Activated CD8-positive, alpha-beta T cell treated with anti-CD3 and anti-CD28 coated beads, Interleukin-2, amount 10 ng/mL, durations not matched to agents 7 days and 5 days (primary cell): ENCODE measurements at regions not wholly inside any gene's neighbourhood (a gene's known extent, or its start where the extent isn't known, plus 50 kb on each side); places are given as distances from the start of the nearest gene placed in this dataset.
A peak's percentile ranks its signal among the peaks of the same experiment; 100 is the strongest.

Source experiments
- ATAC-seq: fragments of 150-1000 bp; cut with Tn5 transposase; one replicate; pipeline ENCODE4 v1.10.0; 2021; ENCODE audit warnings: moderate library complexity
- CTCF ChIA-PET: fragments of 350-600 bp; sonication (Branson Sonifier 250); formaldehyde crosslinking; loops from one replicate; lab custom pipeline; 2021; ENCODE audit warnings: antibody characterized with exemption; lab: Charles Lee
- POLR2A ChIA-PET: fragments of 350-600 bp; sonication (Branson Sonifier 250); formaldehyde crosslinking; loops from one replicate; lab custom pipeline; 2021; ENCODE audit warnings: antibody characterized with exemption; lab: Charles Lee
- DNase-seq: peaks from one replicate; pipeline ENCODE4 v3.0.0-alpha.2; 2020
- H3K27ac Mint-ChIP-seq: one replicate; pipeline ENCODE4 v1.8.0; 2021; ENCODE audit warnings: mild to moderate bottlenecking, mixed read lengths
- H3K27me3 Mint-ChIP-seq: one replicate; pipeline ENCODE4 v1.8.0; 2021; ENCODE audit warnings: low read depth, mixed read lengths
- H3K36me3 Mint-ChIP-seq: one replicate; pipeline ENCODE4 v1.8.0; 2021; ENCODE audit warnings: low read depth, mixed read lengths
- H3K4me1 Mint-ChIP-seq: one replicate; pipeline ENCODE4 v1.8.0; 2021; ENCODE audit warnings: low read depth, mixed read lengths
- H3K4me3 Mint-ChIP-seq: one replicate; pipeline ENCODE4 v1.8.0; 2021; ENCODE audit warnings: mild to moderate bottlenecking, mixed read lengths
- H3K9me3 Mint-ChIP-seq: one replicate; pipeline ENCODE4 v1.8.0; 2022; ENCODE audit warnings: mixed read lengths; ENCODE audit not compliant: insufficient read depth

DNA sequence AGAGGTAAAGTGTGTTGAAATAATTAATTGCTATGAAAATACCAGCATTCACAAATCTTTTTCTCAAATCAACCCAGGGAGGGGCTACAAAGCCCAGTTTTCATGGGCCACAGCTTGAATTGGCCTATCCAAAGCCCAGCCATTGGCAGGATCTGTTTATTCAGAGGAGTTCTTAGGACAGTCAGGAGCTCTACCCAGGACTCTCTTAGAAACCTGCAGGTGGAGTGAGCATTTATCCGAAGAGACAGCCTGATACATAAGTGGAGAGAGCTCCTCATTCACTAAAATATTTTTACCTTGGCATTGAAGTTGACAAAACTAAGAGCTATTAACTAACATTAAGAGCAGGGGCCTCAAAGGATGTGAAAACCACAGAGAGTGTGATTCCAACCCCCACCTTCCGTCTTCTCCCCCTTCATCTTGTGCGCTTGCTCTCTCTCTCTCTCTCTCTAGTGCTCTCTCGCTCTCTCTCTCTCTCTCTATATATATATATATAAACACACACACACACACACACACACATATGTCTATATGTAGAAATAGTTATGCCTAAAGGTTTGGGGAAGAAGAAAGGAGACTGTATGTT lies 315.5 kb downstream of the SNAPC1 start:
- H3K4me3 Mint-ChIP-seq: no peak overlapping the region
- ChIA-PET POLR2A (no interaction called here), CTCF (interaction anchor here (0.6 to 1.3 kb wide), 3 partner anchors 40 to 49 kb away, joined by 3 to 5 read pairs (median 3); no protein-coding TSS in a partner anchor)
- peak; percentile 42 for ATAC-seq
- H3K27me3 Mint-ChIP-seq: no peaks in the 10 kb centered on the region
- H3K27ac Mint-ChIP-seq: no peak overlapping the region
- no peaks in the 10 kb centered on the region for H3K36me3 Mint-ChIP-seq
- no peaks in the 10 kb centered on the region for H3K9me3 Mint-ChIP-seq
- peaks cover 21% of the 10 kb centered on the region for H3K4me1 Mint-ChIP-seq
- peak; percentile 46 for DNase-seq

GRCh38 chr14:62079038-62079437 lies 316.8 kb downstream of the SNAPC1 start:
- H3K27ac Mint-ChIP-seq: no peak overlapping the region
- ATAC-seq (no peak), DNase-seq (no peak)
- H3K4me1 Mint-ChIP-seq: peaks cover 21% of the 10 kb centered on the region
- ChIA-PET CTCF (no interaction called here), POLR2A (no interaction called here)
- H3K36me3 Mint-ChIP-seq: no peaks in the 10 kb centered on the region
- no peaks in the 10 kb centered on the region for H3K27me3 Mint-ChIP-seq
- no peaks in the 10 kb centered on the region for H3K9me3 Mint-ChIP-seq
- no peak overlapping the region for H3K4me3 Mint-ChIP-seq

- H3K36me3 Mint-ChIP-seq: no peaks in the 10 kb centered on the region
These were observed 318.9 kb downstream of the SNAPC1 start for GRCh38 chr14:62081012-62081612.

GRCh38 chr14:62081951-62082350 lies 319.7 kb downstream of the SNAPC1 start:
- Mint-ChIP-seq H3K4me3 (no peak overlapping the region), H3K27ac (no peak overlapping the region), H3K9me3 (no peaks in the 10 kb centered on the region), H3K4me1 (peaks cover 17% of the 10 kb centered on the region), H3K27me3 (no peaks in the 10 kb centered on the region), H3K36me3 (no peaks in the 10 kb centered on the region)
- no peak for DNase-seq
- ChIA-PET CTCF (no interaction called here), POLR2A (no interaction called here)
- no peak for ATAC-seq

More at GRCh38 chr14:62081012-62081612, 318.9 kb downstream of the SNAPC1 start:
- POLR2A ChIA-PET: no interaction called here
- CTCF ChIA-PET: no interaction called here
- H3K4me3 Mint-ChIP-seq: no peak overlapping the region
- no peak for DNase-seq
- peaks cover 21% of the 10 kb centered on the region for H3K4me1 Mint-ChIP-seq
- no peak for ATAC-seq
- H3K9me3 Mint-ChIP-seq: no peaks in the 10 kb centered on the region
- no peak overlapping the region for H3K27ac Mint-ChIP-seq
- H3K27me3 Mint-ChIP-seq: no peaks in the 10 kb centered on the region

DNA sequence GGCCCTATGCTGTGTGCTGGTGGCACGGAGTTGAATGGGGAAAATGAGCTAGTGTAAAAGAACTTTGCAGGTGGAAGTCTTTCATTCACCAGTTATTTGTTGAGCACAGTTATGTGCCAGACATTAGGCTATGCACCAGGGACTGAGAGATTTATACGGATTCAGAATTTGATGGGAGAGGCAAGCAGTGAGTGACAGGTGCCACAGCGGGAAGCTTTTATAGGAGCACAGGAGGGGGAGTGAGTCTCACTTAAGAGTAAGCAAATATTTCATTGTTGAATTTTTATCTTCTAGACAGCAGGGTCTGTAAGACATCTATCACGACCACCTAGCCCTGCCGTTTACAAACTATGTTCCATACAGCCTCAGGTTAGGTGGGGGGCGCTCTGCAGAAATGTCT lies 320.6 kb downstream of the SNAPC1 start:
- Mint-ChIP-seq H3K9me3 (no peaks in the 10 kb centered on the region), H3K36me3 (no peaks in the 10 kb centered on the region), H3K4me1 (peaks cover 9% of the 10 kb centered on the region), H3K4me3 (no peak overlapping the region), H3K27me3 (no peaks in the 10 kb centered on the region), H3K27ac (no peak overlapping the region)
- ATAC-seq: no peak
- DNase-seq: no peak
- ChIA-PET CTCF (no interaction called here), POLR2A (no interaction called here)

DNA sequence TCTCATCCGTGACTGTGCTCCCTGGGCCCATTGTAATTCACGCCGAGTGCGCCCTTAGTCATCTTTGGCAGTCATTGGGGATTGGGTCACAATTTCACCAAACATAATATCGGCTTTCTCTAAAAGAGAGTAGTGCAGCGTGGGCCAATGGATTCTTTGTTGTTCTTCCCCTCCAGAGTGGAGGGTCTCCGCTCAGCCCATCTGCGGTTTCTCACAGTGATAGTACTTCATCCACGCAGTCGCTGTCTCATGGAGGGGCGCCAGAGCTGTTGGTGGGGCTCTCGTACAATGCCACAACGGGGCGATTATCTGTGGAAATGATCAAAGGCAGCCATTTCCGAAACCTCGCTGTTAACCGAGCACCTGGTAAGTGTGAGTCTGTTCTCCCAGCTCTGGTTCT lies 321.8 kb downstream of the SNAPC1 start:
- POLR2A ChIA-PET: no interaction called here
- no peaks in the 10 kb centered on the region for H3K9me3 Mint-ChIP-seq
- H3K27me3 Mint-ChIP-seq: no peaks in the 10 kb centered on the region
- H3K4me3 Mint-ChIP-seq: no peak overlapping the region
- H3K27ac Mint-ChIP-seq: no peak overlapping the region
- DNase-seq: no peak
- CTCF ChIA-PET: no interaction called here
- ATAC-seq: no peak
- no peaks in the 10 kb centered on the region for H3K36me3 Mint-ChIP-seq
- peaks cover 3% of the 10 kb centered on the region for H3K4me1 Mint-ChIP-seq

- no peak overlapping the region for H3K4me3 Mint-ChIP-seq
- ChIA-PET CTCF (no interaction called here), POLR2A (no interaction called here)
- DNase-seq (no peak), ATAC-seq (no peak)
- no peaks in the 10 kb centered on the region for H3K9me3 Mint-ChIP-seq
- H3K27me3 Mint-ChIP-seq: peaks cover 10% of the 10 kb centered on the region
- H3K4me1 Mint-ChIP-seq: no peaks in the 10 kb centered on the region
- no peak overlapping the region for H3K27ac Mint-ChIP-seq
- H3K36me3 Mint-ChIP-seq: no peaks in the 10 kb centered on the region
These were observed 325.0 kb downstream of the SNAPC1 start for GRCh38 chr14:62087191-62087590.

- H3K27ac Mint-ChIP-seq: no peak overlapping the region
- peaks cover 16% of the 10 kb centered on the region for H3K27me3 Mint-ChIP-seq
- no peaks in the 10 kb centered on the region for H3K4me1 Mint-ChIP-seq
- H3K9me3 Mint-ChIP-seq: no peaks in the 10 kb centered on the region
- ChIA-PET POLR2A (no interaction called here), CTCF (interaction anchor here (0.9 kb wide), 1 partner anchor 33 kb away, joined by 3 read pairs; no protein-coding TSS in a partner anchor)
- ATAC-seq: no peak
- no peak for DNase-seq
- no peak overlapping the region for H3K4me3 Mint-ChIP-seq
- H3K36me3 Mint-ChIP-seq: no peaks in the 10 kb centered on the region
These were observed 331.5 kb downstream of the SNAPC1 start for GRCh38 chr14:62093736-62094135.

DNA sequence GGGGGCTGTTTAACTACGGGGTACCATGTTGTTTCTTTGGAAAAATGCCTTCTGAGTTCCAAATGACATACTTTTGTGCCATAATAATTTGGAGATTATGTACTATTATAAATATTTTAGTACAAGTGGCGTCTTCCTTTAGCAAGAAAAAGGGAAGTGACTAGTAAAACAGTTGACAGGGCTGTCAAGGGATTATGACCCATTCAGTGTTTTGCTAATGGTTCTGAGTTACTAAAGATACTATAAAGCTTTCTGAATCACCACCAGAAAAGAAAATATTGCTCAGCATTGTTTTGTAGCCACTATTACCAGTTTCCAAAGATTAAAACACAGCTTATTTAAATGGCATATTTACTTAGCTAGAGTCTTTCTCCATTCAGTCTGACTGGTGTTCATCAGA lies 334.9 kb downstream of the SNAPC1 start:
- H3K36me3 Mint-ChIP-seq: no peaks in the 10 kb centered on the region
- peaks cover 24% of the 10 kb centered on the region for H3K27me3 Mint-ChIP-seq
- no peak overlapping the region for H3K27ac Mint-ChIP-seq
- H3K9me3 Mint-ChIP-seq: no peaks in the 10 kb centered on the region
- CTCF ChIA-PET: no interaction called here
- ATAC-seq (no peak), DNase-seq (no peak)
- POLR2A ChIA-PET: no interaction called here
- no peak overlapping the region for H3K4me3 Mint-ChIP-seq
- H3K4me1 Mint-ChIP-seq: no peaks in the 10 kb centered on the region

DNA sequence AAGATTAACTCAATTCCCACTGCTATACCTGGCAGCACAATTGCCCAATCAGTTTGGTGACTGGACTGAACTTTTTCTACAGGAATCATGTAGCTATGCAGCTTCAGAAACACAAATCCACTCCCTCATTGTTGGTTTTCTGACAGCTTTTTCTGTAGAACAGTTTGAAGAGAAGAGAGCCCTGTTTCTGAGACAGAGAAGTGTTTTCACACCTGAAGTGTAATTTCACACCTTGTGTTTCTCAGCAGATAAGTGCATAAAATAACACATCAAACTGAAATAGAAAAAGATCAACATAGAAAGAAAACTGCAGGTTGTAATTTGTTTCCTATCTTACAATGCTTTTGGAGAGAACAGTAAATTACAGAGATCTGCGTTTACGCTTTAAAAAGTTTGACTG lies 335.6 kb downstream of the SNAPC1 start:
- DNase-seq: no peak
- ChIA-PET CTCF (interaction anchor here (1.2 kb wide), 1 partner anchor 29 kb away, joined by 3 read pairs; no protein-coding TSS in a partner anchor), POLR2A (no interaction called here)
- ATAC-seq: no peak
- no peak overlapping the region for H3K27ac Mint-ChIP-seq
- H3K36me3 Mint-ChIP-seq: no peaks in the 10 kb centered on the region
- no peak overlapping the region for H3K4me3 Mint-ChIP-seq
- H3K4me1 Mint-ChIP-seq: no peaks in the 10 kb centered on the region
- peaks cover 22% of the 10 kb centered on the region for H3K27me3 Mint-ChIP-seq
- H3K9me3 Mint-ChIP-seq: no peaks in the 10 kb centered on the region

DNA sequence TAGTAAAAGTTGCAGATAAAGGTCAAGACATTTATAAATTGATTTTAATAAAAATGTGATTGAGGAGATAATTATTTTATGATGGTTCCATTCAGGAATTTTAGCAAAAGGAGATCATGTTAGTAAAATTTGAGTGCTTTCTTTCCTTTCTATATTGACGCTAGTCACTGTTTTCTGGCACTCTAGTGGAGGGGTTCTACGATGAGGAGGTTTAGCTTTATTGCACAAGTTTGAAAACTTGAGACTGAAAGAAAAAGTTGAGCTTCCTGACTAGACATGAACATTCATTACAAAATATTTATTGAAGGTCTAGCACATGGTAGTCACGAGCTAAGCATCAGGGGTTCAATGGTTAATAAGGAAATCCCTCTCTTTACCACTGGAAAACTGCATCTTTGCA lies 336.1 kb downstream of the SNAPC1 start:
- H3K4me1 Mint-ChIP-seq: no peaks in the 10 kb centered on the region

DNA sequence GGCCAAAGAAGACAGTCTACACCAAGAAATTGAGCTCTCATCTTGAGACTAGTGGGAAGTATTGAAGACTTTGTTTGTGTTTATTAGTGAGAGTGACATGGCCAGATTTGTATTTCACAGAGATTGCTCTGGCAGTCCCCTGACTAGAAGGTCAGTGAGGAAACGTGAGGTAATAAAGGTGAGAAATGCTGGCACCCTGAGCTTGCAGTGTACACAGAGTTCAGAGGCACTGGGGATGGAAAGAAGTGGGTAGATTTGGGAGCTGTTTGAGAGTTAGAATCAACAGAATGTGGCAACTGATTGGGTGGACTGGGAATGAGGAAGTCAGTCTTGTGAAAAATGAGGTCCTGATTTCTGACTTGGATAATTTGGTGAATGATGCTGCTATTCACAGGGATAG lies 336.9 kb downstream of the SNAPC1 start:
- no peak for DNase-seq
- no peak for ATAC-seq
- Mint-ChIP-seq H3K36me3 (no peaks in the 10 kb centered on the region), H3K27ac (no peak overlapping the region), H3K4me3 (no peak overlapping the region), H3K9me3 (no peaks in the 10 kb centered on the region), H3K27me3 (peaks cover 22% of the 10 kb centered on the region), H3K4me1 (no peaks in the 10 kb centered on the region)
- CTCF ChIA-PET: interaction anchor here (1.2 kb wide), 1 partner anchor 27 kb away, joined by 3 read pairs; no protein-coding TSS in a partner anchor
- POLR2A ChIA-PET: no interaction called here

More for the DNA sequence above, 336.1 kb downstream of the SNAPC1 start:
- Mint-ChIP-seq H3K36me3 (no peaks in the 10 kb centered on the region), H3K27ac (no peak overlapping the region), H3K4me3 (no peak overlapping the region), H3K9me3 (no peaks in the 10 kb centered on the region), H3K27me3 (peaks cover 22% of the 10 kb centered on the region)
- no peak for ATAC-seq
- no peak for DNase-seq
- ChIA-PET POLR2A (no interaction called here), CTCF (interaction anchor here (1.2 kb wide), 1 partner anchor 28 kb away, joined by 3 read pairs; no protein-coding TSS in a partner anchor)
